ENCODE measurements at regions not wholly inside any gene's neighbourhood (a gene's known extent, or its start where the extent isn't known, plus 50 kb on each side); places are given as distances from the start of the nearest gene placed in this dataset.

DNA sequence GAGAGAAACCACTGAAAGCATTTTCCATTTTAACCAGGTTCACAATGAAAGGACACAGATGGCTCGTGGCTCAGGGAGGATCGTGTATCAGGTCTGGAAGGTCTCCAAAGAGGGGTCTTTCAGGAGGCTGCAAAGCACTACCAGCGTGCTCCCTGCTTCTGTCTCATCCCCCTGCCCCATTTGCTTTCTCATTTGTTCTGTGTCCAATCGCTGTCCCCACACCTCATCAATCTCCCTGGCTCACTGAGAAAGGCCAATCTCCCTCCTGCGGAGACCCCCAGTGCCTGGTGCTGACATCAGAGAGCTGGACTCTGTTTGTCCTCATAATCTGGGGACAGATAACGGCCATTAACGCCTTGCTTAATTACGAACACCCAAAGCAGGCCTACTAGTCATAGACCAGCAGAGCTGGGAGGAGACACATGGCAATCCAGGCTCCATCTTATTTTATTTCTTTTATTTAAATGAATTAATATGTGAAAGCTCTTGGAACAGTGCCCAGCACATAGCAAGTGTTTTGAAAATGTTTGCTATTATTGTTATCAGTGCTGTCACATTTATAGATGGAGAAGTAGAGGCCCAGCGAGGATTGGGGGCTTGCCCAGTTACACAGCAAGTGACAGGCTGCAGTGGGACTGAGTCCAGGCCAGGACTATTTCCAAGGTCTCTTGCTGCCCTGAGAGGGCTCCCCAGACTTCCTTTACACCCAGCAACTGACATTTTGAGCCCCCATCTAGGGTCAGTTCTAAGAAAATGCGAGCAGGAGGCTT, 341.0 kb upstream of the USP24 start:
- Histone ChIP-seq H3K27me3 (replicated peaks; ENCODE audit: control insufficient read depth, insufficient read depth, low read length, poor library complexity, severe bottlenecking) (no peaks in the 10 kb centered on the region), H3K4me1 (ENCODE audit: control insufficient read depth, insufficient read depth, low read length, poor library complexity, severe bottlenecking) (no peaks in the 10 kb centered on the region), H3K36me3 (ENCODE audit: control insufficient read depth, insufficient read depth, low read length) (no peaks in the 10 kb centered on the region), H3K9me3 (ENCODE audit: control insufficient read depth, low read length) (no peaks in the 10 kb centered on the region), H3K4me3 (ENCODE audit: insufficient read depth, low read depth, low read length, poor library complexity, severe bottlenecking) (no peak overlapping the region), H3K27ac (ENCODE audit: insufficient read depth, low read length, poor library complexity, severe bottlenecking) (no peak overlapping the region)
- no peak for DNase-seq

DNA sequence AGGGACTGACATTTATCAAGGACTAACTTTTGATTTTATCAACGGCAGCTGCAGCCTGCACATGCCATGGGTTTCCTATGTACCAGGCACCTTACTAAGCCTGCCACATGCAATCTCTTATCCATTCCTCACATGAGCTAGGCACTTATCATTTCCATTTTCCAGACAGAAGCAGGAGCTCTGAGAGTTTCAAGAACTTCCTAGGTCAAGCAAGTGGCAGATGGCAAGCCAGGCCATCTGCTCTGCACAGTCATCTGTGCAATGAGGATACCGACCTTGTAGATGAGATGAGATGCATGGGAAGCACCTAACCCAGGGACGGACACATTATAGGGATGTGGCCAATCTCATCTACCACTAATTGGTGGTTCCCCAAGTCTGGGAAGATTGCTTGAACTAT, 339.4 kb upstream of the USP24 start:
- no peak overlapping the region for H3K4me3 ChIP-seq (ENCODE audit: insufficient read depth, low read depth, low read length, poor library complexity, severe bottlenecking)
- H3K4me1 ChIP-seq (ENCODE audit: control insufficient read depth, insufficient read depth, low read length, poor library complexity, severe bottlenecking), result no peaks in the 10 kb centered on the region
- no peak overlapping the region for H3K27ac ChIP-seq (ENCODE audit: insufficient read depth, low read length, poor library complexity, severe bottlenecking)
- H3K36me3 ChIP-seq (ENCODE audit: control insufficient read depth, insufficient read depth, low read length), result no peaks in the 10 kb centered on the region
- no peaks in the 10 kb centered on the region for H3K9me3 ChIP-seq (ENCODE audit: control insufficient read depth, low read length)
- no peaks in the 10 kb centered on the region for H3K27me3 ChIP-seq (replicated peaks; ENCODE audit: control insufficient read depth, insufficient read depth, low read length, poor library complexity, severe bottlenecking)
- DNase-seq, result no peak

DNA sequence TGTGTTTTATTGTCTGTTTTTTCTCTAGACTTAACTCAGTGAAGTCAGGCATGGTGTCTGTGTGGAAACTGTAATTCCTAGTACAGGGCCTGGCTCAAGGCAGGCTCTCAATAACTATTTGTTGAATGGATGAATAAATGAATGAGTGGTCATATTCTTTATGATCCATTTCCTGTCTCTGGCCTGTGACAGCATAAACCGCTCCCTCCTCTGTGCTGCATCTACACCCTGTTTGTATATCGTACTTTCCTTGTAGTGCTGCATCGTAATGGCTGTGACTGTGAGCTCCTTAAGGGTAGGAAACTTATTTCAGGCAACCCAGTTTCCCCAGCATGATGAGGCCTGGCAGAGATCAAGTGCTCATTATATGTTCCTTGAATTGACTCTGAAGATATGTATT, 337.5 kb upstream of the USP24 start:
- H3K4me1 ChIP-seq (ENCODE audit: control insufficient read depth, insufficient read depth, low read length, poor library complexity, severe bottlenecking), result no peaks in the 10 kb centered on the region
- H3K9me3 ChIP-seq (ENCODE audit: control insufficient read depth, low read length), result no peaks in the 10 kb centered on the region
- H3K4me3 ChIP-seq (ENCODE audit: insufficient read depth, low read depth, low read length, poor library complexity, severe bottlenecking), result no peak overlapping the region
- no peaks in the 10 kb centered on the region for H3K36me3 ChIP-seq (ENCODE audit: control insufficient read depth, insufficient read depth, low read length)
- no peaks in the 10 kb centered on the region for H3K27me3 ChIP-seq (replicated peaks; ENCODE audit: control insufficient read depth, insufficient read depth, low read length, poor library complexity, severe bottlenecking)
- H3K27ac ChIP-seq (ENCODE audit: insufficient read depth, low read length, poor library complexity, severe bottlenecking), result no peak overlapping the region
- DNase-seq, result no peak

DNA sequence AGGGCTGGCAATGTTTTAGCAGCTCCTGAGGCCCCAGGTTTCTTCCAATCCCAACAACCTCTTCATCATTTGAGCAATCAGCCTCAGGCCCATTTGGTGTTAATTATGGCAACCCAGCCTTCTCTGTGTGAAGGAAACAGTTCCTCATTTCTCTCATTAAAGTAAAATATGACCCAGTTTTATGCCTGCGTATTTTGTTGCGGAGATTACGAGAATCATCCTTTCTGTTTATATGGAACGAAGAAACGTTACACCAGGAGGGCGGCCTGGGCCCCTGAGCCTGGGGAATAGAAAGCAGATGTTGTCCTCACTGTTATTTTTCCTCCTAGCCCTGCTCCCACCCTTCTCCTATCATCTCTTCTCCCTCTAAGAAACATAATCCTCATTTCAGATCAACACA, 332.2 kb upstream of the USP24 start:
- H3K27ac ChIP-seq (ENCODE audit: insufficient read depth, low read length, poor library complexity, severe bottlenecking), result no peak overlapping the region
- no peaks in the 10 kb centered on the region for H3K4me1 ChIP-seq (ENCODE audit: control insufficient read depth, insufficient read depth, low read length, poor library complexity, severe bottlenecking)
- no peak for DNase-seq
- no peaks in the 10 kb centered on the region for H3K27me3 ChIP-seq (replicated peaks; ENCODE audit: control insufficient read depth, insufficient read depth, low read length, poor library complexity, severe bottlenecking)
- no peak overlapping the region for H3K4me3 ChIP-seq (ENCODE audit: insufficient read depth, low read depth, low read length, poor library complexity, severe bottlenecking)
- H3K36me3 ChIP-seq (ENCODE audit: control insufficient read depth, insufficient read depth, low read length), result no peaks in the 10 kb centered on the region
- H3K9me3 ChIP-seq (ENCODE audit: control insufficient read depth, low read length), result no peaks in the 10 kb centered on the region

DNA sequence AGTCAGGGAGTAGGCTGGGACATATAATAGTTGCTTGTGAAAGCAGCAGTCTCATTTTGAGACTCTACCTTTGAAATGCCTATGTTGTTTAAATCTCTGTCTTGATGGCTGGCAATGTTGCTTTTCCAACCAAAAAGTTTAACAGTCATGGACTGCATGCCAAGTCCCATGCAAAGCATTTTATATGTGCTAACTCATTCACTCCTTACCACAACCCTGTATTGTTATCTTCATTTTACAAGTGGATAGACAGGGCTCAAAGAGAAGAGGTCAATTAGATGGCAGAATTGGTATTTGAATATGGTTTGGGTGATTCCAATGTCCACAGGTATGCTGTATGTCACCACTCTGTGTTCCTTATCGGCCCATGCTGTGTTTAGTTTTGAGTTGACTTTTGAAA, 331.4 kb upstream of the USP24 start:
- no peaks in the 10 kb centered on the region for H3K9me3 ChIP-seq (ENCODE audit: control insufficient read depth, low read length)
- H3K36me3 ChIP-seq (ENCODE audit: control insufficient read depth, insufficient read depth, low read length), result no peaks in the 10 kb centered on the region
- DNase-seq, result no peak
- no peaks in the 10 kb centered on the region for H3K27me3 ChIP-seq (replicated peaks; ENCODE audit: control insufficient read depth, insufficient read depth, low read length, poor library complexity, severe bottlenecking)
- no peak overlapping the region for H3K4me3 ChIP-seq (ENCODE audit: insufficient read depth, low read depth, low read length, poor library complexity, severe bottlenecking)
- no peaks in the 10 kb centered on the region for H3K4me1 ChIP-seq (ENCODE audit: control insufficient read depth, insufficient read depth, low read length, poor library complexity, severe bottlenecking)
- H3K27ac ChIP-seq (ENCODE audit: insufficient read depth, low read length, poor library complexity, severe bottlenecking), result no peak overlapping the region

DNA sequence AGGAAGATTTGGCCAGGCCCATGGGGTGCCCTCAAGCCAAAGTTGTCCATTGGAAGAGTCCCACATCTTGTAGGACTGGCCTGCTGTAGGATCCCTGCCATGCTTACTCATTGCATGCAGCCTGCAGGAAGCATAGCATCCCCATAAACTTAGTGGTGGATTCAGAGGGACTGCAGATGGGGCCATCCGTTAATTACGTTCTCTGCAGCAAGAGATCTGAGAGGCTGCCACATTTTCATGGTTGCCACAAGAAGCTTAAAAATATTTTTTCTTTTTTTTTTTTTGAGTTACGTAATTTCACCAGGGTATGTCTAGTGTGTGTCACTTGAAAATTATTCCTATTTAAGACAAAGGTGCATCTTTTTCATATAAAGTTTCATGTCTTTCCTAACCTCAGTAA, 329.7 kb upstream of the USP24 start:
- H3K4me1 ChIP-seq (ENCODE audit: control insufficient read depth, insufficient read depth, low read length, poor library complexity, severe bottlenecking), result no peaks in the 10 kb centered on the region
- no peaks in the 10 kb centered on the region for H3K36me3 ChIP-seq (ENCODE audit: control insufficient read depth, insufficient read depth, low read length)
- no peaks in the 10 kb centered on the region for H3K27me3 ChIP-seq (replicated peaks; ENCODE audit: control insufficient read depth, insufficient read depth, low read length, poor library complexity, severe bottlenecking)
- DNase-seq, result no peak
- H3K9me3 ChIP-seq (ENCODE audit: control insufficient read depth, low read length), result no peaks in the 10 kb centered on the region
- H3K4me3 ChIP-seq (ENCODE audit: insufficient read depth, low read depth, low read length, poor library complexity, severe bottlenecking), result no peak overlapping the region
- H3K27ac ChIP-seq (ENCODE audit: insufficient read depth, low read length, poor library complexity, severe bottlenecking), result no peak overlapping the region

DNA sequence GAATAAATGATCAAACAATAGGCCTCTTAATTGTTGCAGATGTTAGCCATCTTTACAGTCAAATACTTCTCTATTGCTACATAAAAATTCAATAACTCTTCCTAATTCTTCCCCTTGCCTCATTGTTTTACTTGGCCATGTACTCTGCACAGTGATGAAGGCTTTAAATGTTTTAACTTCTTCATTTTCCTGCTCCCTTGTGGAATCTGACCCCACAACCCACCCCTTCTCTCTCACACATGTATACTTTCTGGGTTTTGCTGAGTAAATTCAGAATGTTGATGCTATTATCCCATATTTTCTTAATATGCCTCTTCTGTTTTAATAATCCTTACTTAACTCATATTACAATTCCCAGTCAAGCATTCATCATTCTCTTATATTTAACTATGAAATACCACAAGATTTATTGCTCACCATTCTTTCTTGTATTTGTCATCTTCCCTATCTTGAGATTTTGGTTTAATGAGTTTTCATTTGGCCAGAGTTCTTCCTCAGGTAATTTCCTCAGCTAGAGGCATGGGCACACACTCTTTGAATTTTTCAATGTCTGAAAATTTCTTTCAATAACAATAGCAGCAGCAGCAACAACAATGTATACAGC, 327.8 kb upstream of the USP24 start:
- H3K27me3 ChIP-seq (replicated peaks; ENCODE audit: control insufficient read depth, insufficient read depth, low read length, poor library complexity, severe bottlenecking), result no peaks in the 10 kb centered on the region
- no peak overlapping the region for H3K4me3 ChIP-seq (ENCODE audit: insufficient read depth, low read depth, low read length, poor library complexity, severe bottlenecking)
- no peak for DNase-seq
- H3K4me1 ChIP-seq (ENCODE audit: control insufficient read depth, insufficient read depth, low read length, poor library complexity, severe bottlenecking), result no peaks in the 10 kb centered on the region
- H3K9me3 ChIP-seq (ENCODE audit: control insufficient read depth, low read length), result no peaks in the 10 kb centered on the region
- no peaks in the 10 kb centered on the region for H3K36me3 ChIP-seq (ENCODE audit: control insufficient read depth, insufficient read depth, low read length)
- H3K27ac ChIP-seq (ENCODE audit: insufficient read depth, low read length, poor library complexity, severe bottlenecking), result no peak overlapping the region

DNA sequence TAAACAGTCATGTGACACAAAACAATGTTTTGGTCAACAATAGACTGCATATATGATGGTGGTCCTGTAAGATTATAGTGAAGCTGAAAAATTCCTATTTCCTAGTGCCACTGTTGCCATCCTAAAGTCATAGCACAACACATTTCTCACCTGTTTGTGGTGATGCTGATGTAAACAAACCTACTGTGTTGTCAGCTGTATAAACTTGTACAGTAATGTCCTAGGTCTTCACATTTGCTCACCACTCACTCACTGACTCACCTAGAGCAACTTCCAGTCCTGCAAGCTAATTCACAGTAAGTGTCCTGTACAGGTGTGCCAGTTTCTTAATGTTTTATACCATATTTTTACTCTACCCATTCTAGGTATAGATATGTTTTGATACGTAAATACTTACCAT, 326.1 kb upstream of the USP24 start:
- H3K27me3 ChIP-seq (replicated peaks; ENCODE audit: control insufficient read depth, insufficient read depth, low read length, poor library complexity, severe bottlenecking), result no peaks in the 10 kb centered on the region
- no peaks in the 10 kb centered on the region for H3K9me3 ChIP-seq (ENCODE audit: control insufficient read depth, low read length)
- no peak for DNase-seq
- H3K4me3 ChIP-seq (ENCODE audit: insufficient read depth, low read depth, low read length, poor library complexity, severe bottlenecking), result no peak overlapping the region
- no peaks in the 10 kb centered on the region for H3K36me3 ChIP-seq (ENCODE audit: control insufficient read depth, insufficient read depth, low read length)
- H3K4me1 ChIP-seq (ENCODE audit: control insufficient read depth, insufficient read depth, low read length, poor library complexity, severe bottlenecking), result no peaks in the 10 kb centered on the region
- H3K27ac ChIP-seq (ENCODE audit: insufficient read depth, low read length, poor library complexity, severe bottlenecking), result no peak overlapping the region

DNA sequence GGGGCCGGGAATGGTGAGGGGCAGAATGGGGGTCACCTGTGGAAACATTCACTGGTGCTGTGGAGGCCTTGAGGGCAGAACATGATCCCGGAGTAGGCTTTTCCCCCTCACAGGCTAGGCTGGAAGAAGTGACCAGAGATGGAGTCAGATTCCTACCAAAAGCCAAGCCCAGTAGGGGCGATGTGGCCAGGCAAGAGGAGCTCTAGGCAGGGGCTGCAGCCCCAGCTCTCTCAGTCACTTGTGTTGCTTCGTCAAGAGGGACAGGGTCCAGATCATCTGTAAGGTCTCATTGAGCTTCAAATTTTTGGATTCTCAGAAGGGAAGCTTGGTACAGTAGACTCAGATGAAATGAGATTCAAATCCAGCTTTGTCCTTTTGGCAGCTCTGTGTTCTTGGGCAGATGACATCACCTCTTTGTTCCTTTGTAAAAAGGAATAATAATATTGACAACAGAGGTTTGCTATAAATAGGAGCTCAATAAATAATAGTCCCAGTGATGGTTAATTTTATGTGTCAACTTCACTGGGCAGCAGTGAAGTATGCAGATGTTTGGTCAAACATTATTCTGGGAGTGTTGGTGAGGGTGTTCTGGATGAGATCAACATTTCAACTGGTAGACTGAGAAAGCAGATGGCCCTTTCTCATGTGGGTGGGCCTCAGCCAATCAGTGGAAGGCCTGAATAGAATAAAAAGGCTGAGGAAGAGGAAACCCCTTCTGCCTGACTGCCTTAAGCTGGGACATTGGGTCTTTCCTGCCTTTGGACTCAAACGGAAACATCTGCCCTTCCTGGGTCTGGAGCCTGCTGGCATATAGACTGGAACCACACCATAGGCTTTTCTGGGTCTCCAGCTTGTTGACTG, 324.7 kb upstream of the USP24 start:
- Histone ChIP-seq H3K27me3 (replicated peaks; ENCODE audit: control insufficient read depth, insufficient read depth, low read length, poor library complexity, severe bottlenecking) (no peaks in the 10 kb centered on the region), H3K27ac (ENCODE audit: insufficient read depth, low read length, poor library complexity, severe bottlenecking) (no peak overlapping the region), H3K4me3 (ENCODE audit: insufficient read depth, low read depth, low read length, poor library complexity, severe bottlenecking) (no peak overlapping the region), H3K36me3 (ENCODE audit: control insufficient read depth, insufficient read depth, low read length) (no peaks in the 10 kb centered on the region), H3K4me1 (ENCODE audit: control insufficient read depth, insufficient read depth, low read length, poor library complexity, severe bottlenecking) (no peaks in the 10 kb centered on the region), H3K9me3 (ENCODE audit: control insufficient read depth, low read length) (no peaks in the 10 kb centered on the region)
- DNase-seq, result no peak

DNA sequence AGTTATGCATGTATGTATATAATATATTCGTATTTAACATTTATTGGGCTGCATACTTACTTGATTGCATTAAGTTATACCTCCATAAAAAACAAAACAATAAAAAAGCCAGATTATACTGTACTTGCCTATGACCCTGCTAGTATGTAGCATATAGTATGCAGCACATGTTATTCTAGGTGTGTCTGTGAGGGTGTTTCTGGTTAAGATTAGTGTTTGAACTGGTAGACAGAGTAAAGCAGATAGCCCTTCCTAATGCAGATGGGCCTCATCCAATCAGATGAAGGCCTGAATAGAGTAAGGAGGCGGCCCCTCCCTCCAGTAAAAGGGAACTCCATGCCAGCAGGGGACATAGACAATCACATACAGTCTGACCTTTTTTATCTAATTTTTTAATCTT, 323.3 kb upstream of the USP24 start:
- Histone ChIP-seq H3K27ac (ENCODE audit: insufficient read depth, low read length, poor library complexity, severe bottlenecking) (no peak overlapping the region), H3K27me3 (replicated peaks; ENCODE audit: control insufficient read depth, insufficient read depth, low read length, poor library complexity, severe bottlenecking) (no peaks in the 10 kb centered on the region), H3K4me3 (ENCODE audit: insufficient read depth, low read depth, low read length, poor library complexity, severe bottlenecking) (no peak overlapping the region), H3K4me1 (ENCODE audit: control insufficient read depth, insufficient read depth, low read length, poor library complexity, severe bottlenecking) (no peaks in the 10 kb centered on the region), H3K9me3 (ENCODE audit: control insufficient read depth, low read length) (no peaks in the 10 kb centered on the region), H3K36me3 (ENCODE audit: control insufficient read depth, insufficient read depth, low read length) (no peaks in the 10 kb centered on the region)
- DNase-seq, result no peak
